RCC 7860 (cell line): ENCODE measurements at regions not wholly inside any gene's neighbourhood (a gene's known extent, or its start where the extent isn't known, plus 50 kb on each side); places are given as distances from the start of the nearest gene placed in this dataset.

ENCODE experiments used
- DNase-seq: peaks from one replicate; pipeline ENCODE4 v3.0.0-alpha.2; 2015; ENCODE audit warnings: low spot score
- FAIRE-seq: peaks from 2 replicates; lab custom pipeline; 2012; peaks lifted over from hg19 to GRCh38; lab: Jason Lieb, UNC

DNA sequence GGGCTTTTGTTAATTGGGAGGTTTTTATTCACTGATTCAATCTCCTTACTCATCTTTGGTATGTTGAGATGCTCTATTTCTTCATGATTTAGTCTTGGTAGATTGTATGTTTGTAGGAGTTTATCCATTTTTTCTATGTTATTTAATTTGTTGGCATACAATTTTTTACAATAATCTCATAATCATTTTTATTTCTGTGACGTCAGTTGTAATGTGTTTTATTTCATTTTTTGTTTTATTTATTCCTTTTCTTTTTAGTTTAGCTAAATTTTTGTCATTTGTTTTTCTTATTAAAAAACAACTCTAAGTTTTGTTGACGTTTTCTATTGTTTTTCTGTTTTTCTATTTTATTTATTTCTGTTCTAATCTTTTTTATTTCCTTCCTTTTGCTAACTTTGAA, 389.8 kb downstream of the HS3ST3B1 start:
- DNase-seq, result no peak
- no peak for FAIRE-seq

- DNase-seq (no peak), FAIRE-seq (no peak)
Observed at GRCh38 chr17:14688134-14688533, 387.3 kb downstream of the HS3ST3B1 start.

- no peak for DNase-seq
Observed at GRCh38 chr17:14672830-14673229, 371.9 kb downstream of the HS3ST3B1 start.

DNA sequence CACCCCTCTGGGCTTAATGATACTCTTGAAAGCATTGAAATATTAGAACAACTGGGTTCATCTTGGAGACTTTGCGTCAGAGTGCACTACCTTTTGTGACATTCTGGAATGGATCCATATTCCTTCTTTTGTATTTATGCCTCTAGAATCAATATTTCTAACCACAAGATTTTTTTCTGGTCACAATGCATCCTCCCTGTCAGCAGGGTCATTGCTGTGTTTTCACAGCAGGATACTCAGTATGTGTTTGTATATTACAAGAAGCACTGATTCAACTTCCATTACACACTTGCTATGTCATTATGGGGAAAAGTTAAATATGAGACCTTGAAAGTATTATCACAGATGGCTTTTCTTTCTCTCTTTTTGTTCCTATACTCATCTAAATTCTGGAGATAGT, 370.0 kb downstream of the HS3ST3B1 start:
- DNase-seq (no peak), FAIRE-seq (no peak)

More at GRCh38 chr17:14672830-14673229, 371.9 kb downstream of the HS3ST3B1 start:
- FAIRE-seq, result no peak

DNA sequence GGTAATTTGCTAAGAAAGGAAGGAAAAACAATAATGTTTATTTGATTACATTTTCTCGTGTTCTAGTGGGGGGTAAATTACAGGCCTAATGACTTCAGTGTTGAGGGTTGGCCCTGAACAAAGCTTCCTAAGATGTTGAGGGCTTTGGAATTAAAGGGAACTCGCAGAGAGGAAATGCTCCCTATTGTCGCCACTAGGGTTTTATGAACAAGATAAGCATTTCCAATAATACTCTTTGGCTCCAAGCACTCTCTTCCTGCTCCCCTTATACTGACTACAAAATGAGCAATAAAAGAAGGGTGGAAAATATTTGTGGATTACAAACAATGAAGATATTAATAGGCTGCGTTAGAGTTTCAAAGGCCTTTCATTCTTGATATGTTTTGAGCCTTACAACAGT, 363.6 kb downstream of the HS3ST3B1 start:
- DNase-seq (no peak), FAIRE-seq (no peak)

- DNase-seq, result no peak
Observed at GRCh38 chr17:14641117-14641516, 340.2 kb downstream of the HS3ST3B1 start.

DNA sequence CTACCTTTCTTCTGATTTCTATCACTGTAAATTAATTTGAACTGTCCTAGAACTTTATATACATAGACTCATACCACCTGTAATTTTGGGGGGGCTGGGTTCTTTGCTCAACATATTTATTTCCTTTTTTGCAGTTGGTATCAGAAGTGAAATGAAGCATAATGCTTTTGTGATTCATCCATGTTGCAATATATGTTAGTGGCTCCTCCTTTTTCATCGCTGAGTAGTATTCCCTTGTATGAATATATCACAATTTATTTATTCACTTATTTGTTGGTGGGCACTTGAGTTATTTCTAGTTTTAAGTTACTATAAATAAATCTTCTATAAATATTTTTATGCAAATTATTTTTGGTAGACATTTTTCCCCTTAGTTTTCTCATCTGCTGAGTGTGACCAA, 336.4 kb downstream of the HS3ST3B1 start:
- DNase-seq, result no peak
- FAIRE-seq, result no peak

More at GRCh38 chr17:14641117-14641516, 340.2 kb downstream of the HS3ST3B1 start:
- no peak for FAIRE-seq

- FAIRE-seq (no peak), DNase-seq (no peak)
Observed at GRCh38 chr17:14630621-14631020, 329.7 kb downstream of the HS3ST3B1 start.

GRCh38 chr17:14630046-14630445, 329.2 kb downstream of the HS3ST3B1 start:
- FAIRE-seq (no peak), DNase-seq (no peak)

- DNase-seq, result no peak
- no peak for FAIRE-seq
Observed at GRCh38 chr17:14622615-14623101, 321.8 kb downstream of the HS3ST3B1 start.

DNA sequence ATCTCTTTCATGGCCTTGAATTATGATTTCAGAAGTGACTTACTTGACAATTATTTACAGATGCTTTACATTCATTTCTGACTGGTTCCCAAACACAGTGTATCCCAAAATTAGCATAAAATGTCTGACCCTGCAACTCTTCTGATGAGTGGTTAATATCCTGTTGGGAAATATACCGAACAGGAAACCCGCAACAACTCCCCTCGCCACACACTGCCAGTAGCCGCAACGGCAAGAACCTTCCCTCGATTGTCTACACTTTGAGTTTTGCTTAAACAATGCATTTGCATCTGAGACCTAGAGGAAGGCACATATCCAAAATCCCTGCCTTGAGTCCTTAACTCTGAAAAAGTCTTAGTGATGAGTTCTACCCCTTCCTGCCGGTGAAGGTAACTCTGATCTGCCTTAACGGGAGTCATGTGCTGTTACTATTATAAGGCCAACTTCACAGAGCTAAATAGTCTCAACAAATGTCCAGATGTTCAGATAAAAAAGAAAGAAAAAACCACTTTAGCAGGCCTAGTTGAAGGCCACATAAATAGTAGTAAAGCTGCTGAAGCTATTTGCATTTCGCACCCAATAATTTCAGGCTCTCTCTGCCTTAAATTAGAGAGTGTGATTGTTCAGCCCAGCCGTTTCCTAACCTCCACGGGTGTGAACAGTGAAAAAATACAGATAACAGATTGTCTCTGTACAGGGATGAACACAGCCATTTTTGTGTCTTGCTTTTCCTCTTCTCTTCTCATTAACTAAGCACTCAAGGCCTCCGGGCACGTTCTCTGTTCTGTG, 321.1 kb downstream of the HS3ST3B1 start:
- DNase-seq, result no peak
- FAIRE-seq, result no peak

GRCh38 chr17:14619821-14620220, 318.9 kb downstream of the HS3ST3B1 start:
- FAIRE-seq, result no peak
- DNase-seq, result no peak

GRCh38 chr17:14616528-14616927, 315.6 kb downstream of the HS3ST3B1 start:
- DNase-seq (no peak), FAIRE-seq (no peak)

DNA sequence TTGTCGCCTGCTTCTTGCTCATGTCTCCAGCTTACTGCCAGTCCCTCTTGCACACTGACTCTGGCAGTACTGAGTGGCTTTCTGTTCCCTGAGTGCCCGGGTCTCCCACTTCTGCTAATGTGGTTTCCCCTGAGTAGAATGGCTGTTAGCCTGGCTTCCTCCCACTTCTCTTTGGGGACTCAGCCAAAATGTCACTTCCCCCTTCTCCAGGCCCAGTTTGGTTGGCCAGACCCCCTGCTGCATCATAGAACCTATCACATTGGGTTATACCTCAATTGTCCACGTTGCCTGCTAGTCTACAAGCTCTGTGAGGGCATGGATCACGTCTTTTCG, 304.4 kb downstream of the HS3ST3B1 start:
- no peak for FAIRE-seq
- no peak for DNase-seq

DNA sequence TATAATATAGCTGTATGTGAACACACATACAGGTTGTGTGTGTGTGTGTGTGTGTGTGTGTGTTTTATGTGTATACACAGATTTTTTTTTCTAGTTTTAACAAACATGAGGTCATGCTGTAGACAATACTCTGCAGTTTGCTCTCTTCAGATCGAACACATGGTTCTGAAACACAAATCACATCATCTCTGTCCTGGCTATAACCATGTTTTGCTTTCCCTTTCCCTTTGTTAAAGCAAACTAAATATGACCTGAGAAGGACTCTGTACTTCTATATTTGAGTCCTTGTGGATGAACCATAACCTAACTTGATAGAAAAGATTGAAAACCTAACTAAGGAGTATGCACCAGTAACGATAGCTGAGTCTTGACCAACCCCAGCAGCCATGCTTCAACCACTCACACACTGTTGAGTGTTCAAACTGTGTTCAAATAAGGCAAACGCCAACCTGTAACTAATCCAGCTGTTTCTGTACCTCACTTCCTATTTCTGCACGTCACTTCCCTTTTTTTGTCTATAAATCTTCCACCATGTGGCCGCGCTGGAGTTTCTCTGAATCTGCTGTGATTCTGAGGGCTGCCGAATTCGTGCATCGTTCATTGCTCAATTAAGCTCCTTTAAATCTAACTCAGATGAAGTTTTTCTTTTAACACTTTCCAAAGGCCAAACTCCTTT, 303.8 kb downstream of the HS3ST3B1 start:
- FAIRE-seq (no peak), DNase-seq (no peak)

GRCh38 chr17:14596224-14596623, 295.3 kb downstream of the HS3ST3B1 start:
- DNase-seq, result no peak
- FAIRE-seq, result no peak

DNA sequence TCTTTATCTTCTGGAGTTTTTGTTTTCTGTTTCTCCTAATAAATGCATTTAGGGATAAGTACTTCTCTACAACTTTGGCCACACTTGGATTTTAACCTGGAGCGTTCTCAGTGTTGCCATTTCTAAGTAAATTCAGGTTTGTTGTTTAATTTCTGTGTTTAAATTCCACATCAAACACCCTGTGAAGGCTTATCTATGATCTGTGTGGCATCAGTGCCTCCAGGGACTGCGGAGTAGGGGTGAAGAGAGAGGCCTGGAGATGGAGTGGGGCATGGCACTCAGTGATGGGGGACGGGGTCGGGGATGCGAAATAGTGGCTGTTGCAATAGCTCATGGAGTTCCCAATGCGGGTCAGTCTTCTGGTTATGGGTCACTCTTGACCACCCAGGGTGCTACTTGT, 294.8 kb downstream of the HS3ST3B1 start:
- no peak for FAIRE-seq
- no peak for DNase-seq

DNA sequence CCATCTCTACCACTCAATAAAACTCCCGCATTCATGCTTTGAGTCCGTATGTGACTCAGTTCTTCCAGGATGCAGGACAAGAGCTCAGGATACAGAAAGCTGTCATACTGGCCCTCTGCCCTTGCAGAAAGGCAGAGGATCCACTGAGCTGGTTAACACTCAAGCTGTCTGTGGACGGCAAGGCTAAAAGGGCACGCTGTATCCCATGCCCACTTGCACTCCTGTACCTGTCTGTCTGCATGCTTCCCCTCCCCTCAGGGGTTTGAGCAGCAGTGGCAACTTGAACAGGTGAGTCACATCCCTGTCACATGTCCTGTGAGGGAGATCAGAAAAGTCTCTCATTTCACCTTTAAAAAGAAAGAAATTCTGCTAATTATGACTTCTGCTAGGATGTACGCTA, 293.8 kb downstream of the HS3ST3B1 start:
- no peak for DNase-seq
- no peak for FAIRE-seq

GRCh38 chr17:14593956-14594355, 293.1 kb downstream of the HS3ST3B1 start:
- FAIRE-seq, result no peak
- DNase-seq, result no peak

DNA sequence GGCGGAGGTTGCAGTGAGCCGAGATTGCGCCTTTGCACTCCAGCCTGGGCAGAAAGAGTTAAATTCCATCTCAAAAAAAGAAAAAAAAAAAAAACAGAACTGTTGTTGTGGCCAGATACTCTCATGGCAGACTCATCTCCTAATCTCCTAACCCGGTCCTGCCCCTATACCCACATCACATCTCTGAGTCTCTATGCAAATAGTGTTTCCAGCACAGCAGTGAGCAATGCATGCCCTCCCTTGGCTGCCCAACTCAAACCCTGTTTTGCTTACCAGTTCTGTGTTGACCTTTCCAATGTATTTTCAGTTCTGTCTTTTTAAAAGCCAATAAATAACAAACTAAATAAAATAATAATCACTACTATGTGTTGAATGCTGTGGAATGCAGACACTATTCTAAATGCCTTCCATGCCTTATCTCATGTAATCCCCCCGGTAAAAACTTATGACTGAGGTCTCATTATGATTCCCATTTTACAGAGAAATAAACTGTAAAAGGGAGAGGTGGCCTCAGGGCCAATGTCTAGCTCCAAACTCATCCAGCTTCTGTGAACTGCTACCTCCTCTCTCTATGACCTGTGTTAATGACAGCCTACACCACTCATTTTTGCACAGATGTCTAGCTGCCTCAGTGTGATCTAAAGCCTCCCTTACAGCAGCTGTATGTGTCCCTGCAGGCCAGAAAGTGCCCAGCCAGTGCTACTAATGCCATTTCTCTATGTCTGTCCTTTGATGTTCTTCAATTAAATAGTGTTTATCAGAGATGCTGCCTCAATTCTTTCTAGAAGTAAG, 289.8 kb downstream of the HS3ST3B1 start:
- FAIRE-seq, result no peak
- no peak for DNase-seq

DNA sequence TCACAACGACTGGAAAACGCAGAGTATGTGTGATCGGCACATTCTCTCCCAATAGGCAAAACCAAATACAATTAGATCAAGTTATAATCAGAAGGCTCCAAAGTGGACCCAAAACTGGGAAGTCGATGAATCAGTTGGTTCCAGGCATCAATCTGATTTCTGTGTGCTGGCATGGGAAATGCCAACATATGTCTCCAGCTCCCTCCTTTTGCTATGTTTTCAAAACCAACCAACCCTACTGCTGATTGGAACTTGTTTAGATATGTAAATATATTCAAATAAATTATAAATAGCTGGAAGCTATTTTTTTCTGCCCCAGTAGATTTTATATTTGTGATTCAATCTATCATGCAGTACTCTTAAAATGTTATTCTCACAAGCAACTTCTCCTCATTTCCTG, 284.2 kb downstream of the HS3ST3B1 start:
- no peak for DNase-seq
- no peak for FAIRE-seq

DNA sequence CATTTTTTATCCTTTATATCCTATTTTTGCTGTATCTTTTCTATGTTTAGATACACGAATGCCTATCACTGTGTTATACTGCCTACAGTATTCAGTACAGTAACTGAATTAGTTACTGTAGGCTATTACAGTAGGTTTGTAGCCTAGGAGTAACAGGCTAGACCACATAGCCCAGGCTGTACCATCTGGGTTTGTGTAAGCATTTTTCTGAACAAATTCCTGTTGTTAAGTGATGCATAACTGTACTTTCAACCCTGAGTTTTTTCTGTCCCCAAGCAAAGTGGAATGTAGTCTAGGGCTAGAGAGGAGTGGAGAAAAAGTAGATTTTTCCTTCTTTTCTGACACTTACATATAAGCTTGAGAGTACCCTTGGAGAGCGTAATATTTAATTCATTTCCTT, 282.1 kb downstream of the HS3ST3B1 start:
- DNase-seq, result no peak
- no peak for FAIRE-seq
